Loucy (cell line): ENCODE measurements at regions not wholly inside any gene's neighbourhood (a gene's known extent, or its start where the extent isn't known, plus 50 kb on each side); places are given as distances from the start of the nearest gene placed in this dataset.

ENCODE experiments used
- CTCF ChIP-seq: fragments of 200-600 bp; sonication (generic); conservative IDR thresholded peaks from 2 replicates; pipeline ENCODE4 v1.5.1; 2014; ENCODE audit warnings: mild to moderate bottlenecking, antibody characterized with exemption, low read length
- EZH2phosphoT487 ChIP-seq: fragments of 200-600 bp; IDR thresholded peaks from 2 replicates; pipeline ENCODE4 v1.6.1; 2018; ENCODE audit warnings: antibody characterized with exemption, mild to moderate bottlenecking, moderate library complexity, borderline replicate concordance

DNA sequence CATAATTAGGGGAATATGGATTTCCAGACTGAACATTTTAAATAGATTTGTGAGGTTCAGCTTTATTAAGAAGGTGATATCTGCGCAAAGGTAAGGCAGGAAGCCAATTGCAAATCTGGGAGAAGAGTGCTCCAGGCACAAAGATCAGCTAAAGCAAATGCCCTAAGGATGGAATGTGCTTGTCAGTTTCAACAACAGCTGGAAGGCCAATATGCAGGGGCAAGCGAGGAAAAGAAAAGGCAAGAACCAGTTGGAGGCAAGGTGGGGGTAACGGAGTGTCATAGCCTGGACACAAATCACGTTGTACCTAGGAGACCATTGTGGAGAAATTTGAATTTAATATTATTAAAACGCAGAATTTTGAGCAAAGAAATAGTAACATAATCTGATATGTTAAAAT lies 1710.3 kb upstream of the PCDH7 start:
- no peak for TF ChIP-seq CTCF
- no peak for TF ChIP-seq EZH2phosphoT487
